ENCODE measurements at regions not wholly inside any gene's neighbourhood (a gene's known extent, or its start where the extent isn't known, plus 50 kb on each side); places are given as distances from the start of the nearest gene placed in this dataset.

- Histone ChIP-seq H3K36me3 (ENCODE audit: control insufficient read depth, insufficient read depth, low read length) (no peaks in the 10 kb centered on the region), H2AK5ac (ENCODE audit: low read length) (no peak overlapping the region), H3K56ac (ENCODE audit: low read length) (no peak overlapping the region), H2BK5ac (ENCODE audit: low read length) (no peak overlapping the region), H2BK15ac (replicated peaks; ENCODE audit: low read depth) (no peak overlapping the region), H4K5ac (ENCODE audit: low read length) (no peak overlapping the region), H4K8ac (ENCODE audit: low read depth, low read length) (no peak overlapping the region), H3K18ac (ENCODE audit: low read length) (no peak overlapping the region), H3K23ac (ENCODE audit: low read length) (no peak overlapping the region), H3K4me2 (ENCODE audit: low read length) (no peak overlapping the region), H3K27me3 (ENCODE audit: insufficient read depth, low read length, poor library complexity) (no peaks in the 10 kb centered on the region), H3K4ac (ENCODE audit: low read depth, low read length) (no peak overlapping the region), H3K4me1 (ENCODE audit: control insufficient read depth, low read depth, low read length) (no peaks in the 10 kb centered on the region), H3K79me1 (ENCODE audit: low read length) (no peaks in the 10 kb centered on the region), H2BK120ac (ENCODE audit: low read depth, low read length) (no peak overlapping the region), H3K79me2 (ENCODE audit: control insufficient read depth, insufficient read depth, low read length) (no peaks in the 10 kb centered on the region), H3K4me3 (ENCODE audit: low read length) (no peak overlapping the region), H3K9ac (ENCODE audit: low read length) (no peak overlapping the region), H3K27ac (ENCODE audit: low read depth, low read length) (no peak overlapping the region)
- WGBS (ENCODE audit: extremely low coverage, insufficient coverage, low lambda C conversion rate) = no CpG with 5 or more reads among the region's 4 CpGs
- no peak for DNase-seq
Measured at GRCh38 chrX:80354966-80355465, 65.2 kb upstream of the TENT5D start.

All from mesendoderm (in vitro differentiated cells).